Keratinocyte (primary cell): ENCODE measurements at regions not wholly inside any gene's neighbourhood (a gene's known extent, or its start where the extent isn't known, plus 50 kb on each side); places are given as distances from the start of the nearest gene placed in this dataset.

Experiments used
- EZH2 ChIP-seq: IDR thresholded peaks from one replicate; pipeline ENCODE4 v1.6.1; 2012; ENCODE audit warnings: inconsistent platforms, mild to moderate bottlenecking, low read length, moderate library complexity
- TF ChIP-seq, protein P1 (sequence below), 3 experiments: IDR thresholded peaks in 1 of 3; conservative IDR thresholded peaks in 1 of 3; optimal IDR thresholded peaks in 1 of 3; 2 replicates in 2 of 3; 3 replicates in 1 of 3; pipeline versions ENCODE3 to v1.5.1; 2011; ENCODE audit warnings: low read length in 3 of 3, mild to moderate bottlenecking in 3 of 3, moderate library complexity in 2 of 3, control low read depth in 1 of 3, inconsistent platforms in 1 of 3; ENCODE audit not compliant: insufficient read depth in 2 of 3; ENCODE audit errors: extremely low read depth in 1 of 3

DNA sequence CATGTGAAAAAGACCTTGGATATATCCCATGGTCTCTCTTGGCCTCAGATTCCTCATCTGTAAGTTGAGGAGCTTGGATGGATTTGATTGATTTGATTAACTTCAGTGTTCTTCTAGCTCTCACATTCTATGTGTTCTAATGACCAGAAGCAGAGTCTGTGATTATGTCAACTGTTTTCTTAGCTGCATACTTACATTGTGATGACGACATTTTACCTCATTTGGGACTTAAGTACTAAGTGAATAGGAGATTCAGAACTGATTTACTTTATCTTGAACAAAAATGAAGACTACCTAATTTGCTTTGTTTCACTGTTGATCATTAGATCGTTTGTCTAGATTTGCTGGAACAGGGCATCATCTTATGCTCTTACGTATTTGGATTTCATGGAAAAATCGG, 427.7 kb downstream of the SH3GL2 start:
- TF ChIP-seq, protein P1, sequence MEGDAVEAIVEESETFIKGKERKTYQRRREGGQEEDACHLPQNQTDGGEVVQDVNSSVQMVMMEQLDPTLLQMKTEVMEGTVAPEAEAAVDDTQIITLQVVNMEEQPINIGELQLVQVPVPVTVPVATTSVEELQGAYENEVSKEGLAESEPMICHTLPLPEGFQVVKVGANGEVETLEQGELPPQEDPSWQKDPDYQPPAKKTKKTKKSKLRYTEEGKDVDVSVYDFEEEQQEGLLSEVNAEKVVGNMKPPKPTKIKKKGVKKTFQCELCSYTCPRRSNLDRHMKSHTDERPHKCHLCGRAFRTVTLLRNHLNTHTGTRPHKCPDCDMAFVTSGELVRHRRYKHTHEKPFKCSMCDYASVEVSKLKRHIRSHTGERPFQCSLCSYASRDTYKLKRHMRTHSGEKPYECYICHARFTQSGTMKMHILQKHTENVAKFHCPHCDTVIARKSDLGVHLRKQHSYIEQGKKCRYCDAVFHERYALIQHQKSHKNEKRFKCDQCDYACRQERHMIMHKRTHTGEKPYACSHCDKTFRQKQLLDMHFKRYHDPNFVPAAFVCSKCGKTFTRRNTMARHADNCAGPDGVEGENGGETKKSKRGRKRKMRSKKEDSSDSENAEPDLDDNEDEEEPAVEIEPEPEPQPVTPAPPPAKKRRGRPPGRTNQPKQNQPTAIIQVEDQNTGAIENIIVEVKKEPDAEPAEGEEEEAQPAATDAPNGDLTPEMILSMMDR (optimal IDR thresholded peaks at IDR 0.05 in 1 of 3, IDR thresholded peaks at IDR 0.05 in 1 of 3, conservative IDR thresholded peaks at IDR 0.05 in 1 of 3; ENCODE audit: extremely low read depth in 1 of 3, insufficient read depth in 2 of 3, low read length in 3 of 3): no peak
- TF ChIP-seq EZH2: no peak
